Neural cell (in vitro differentiated cells): ENCODE measurements at regions not wholly inside any gene's neighbourhood (a gene's known extent, or its start where the extent isn't known, plus 50 kb on each side); places are given as distances from the start of the nearest gene placed in this dataset.

Experiments
- TF ChIP-seq, protein P1 (sequence below): IDR thresholded peaks from 2 replicates; pipeline ENCODE4 v1.6.1; 2012; ENCODE audit warnings: borderline replicate concordance
- TF ChIP-seq, protein P2 (sequence below): fragments of 450-650 bp; IDR thresholded peaks from 2 replicates; pipeline ENCODE4 v1.5.1; 2014; ENCODE audit warnings: antibody characterized with exemption, mild to moderate bottlenecking, moderate library complexity; ENCODE audit not compliant: poor library complexity, severe bottlenecking

DNA sequence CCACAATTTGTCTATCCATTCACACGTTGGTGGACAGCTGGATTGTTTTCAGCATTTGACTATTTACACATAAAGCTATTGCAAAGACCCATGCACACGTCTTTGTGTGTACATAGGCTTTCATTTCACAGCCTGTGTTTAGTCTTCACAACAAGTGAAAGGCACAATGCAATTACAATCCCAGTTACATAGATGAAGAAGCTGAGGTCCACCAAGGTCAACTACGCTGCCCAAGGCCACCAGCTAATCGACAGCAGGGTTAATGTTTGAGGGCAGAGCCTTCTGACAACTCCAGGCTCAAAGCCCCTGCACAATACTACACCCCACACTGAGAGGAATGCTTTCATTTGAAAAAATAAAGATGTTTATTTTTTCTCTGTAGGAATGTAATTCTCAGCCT, 93.6 kb upstream of the CDH13 start:
- TF ChIP-seq, protein P1, sequence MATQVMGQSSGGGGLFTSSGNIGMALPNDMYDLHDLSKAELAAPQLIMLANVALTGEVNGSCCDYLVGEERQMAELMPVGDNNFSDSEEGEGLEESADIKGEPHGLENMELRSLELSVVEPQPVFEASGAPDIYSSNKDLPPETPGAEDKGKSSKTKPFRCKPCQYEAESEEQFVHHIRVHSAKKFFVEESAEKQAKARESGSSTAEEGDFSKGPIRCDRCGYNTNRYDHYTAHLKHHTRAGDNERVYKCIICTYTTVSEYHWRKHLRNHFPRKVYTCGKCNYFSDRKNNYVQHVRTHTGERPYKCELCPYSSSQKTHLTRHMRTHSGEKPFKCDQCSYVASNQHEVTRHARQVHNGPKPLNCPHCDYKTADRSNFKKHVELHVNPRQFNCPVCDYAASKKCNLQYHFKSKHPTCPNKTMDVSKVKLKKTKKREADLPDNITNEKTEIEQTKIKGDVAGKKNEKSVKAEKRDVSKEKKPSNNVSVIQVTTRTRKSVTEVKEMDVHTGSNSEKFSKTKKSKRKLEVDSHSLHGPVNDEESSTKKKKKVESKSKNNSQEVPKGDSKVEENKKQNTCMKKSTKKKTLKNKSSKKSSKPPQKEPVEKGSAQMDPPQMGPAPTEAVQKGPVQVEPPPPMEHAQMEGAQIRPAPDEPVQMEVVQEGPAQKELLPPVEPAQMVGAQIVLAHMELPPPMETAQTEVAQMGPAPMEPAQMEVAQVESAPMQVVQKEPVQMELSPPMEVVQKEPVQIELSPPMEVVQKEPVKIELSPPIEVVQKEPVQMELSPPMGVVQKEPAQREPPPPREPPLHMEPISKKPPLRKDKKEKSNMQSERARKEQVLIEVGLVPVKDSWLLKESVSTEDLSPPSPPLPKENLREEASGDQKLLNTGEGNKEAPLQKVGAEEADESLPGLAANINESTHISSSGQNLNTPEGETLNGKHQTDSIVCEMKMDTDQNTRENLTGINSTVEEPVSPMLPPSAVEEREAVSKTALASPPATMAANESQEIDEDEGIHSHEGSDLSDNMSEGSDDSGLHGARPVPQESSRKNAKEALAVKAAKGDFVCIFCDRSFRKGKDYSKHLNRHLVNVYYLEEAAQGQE: no peak
- TF ChIP-seq, protein P2, sequence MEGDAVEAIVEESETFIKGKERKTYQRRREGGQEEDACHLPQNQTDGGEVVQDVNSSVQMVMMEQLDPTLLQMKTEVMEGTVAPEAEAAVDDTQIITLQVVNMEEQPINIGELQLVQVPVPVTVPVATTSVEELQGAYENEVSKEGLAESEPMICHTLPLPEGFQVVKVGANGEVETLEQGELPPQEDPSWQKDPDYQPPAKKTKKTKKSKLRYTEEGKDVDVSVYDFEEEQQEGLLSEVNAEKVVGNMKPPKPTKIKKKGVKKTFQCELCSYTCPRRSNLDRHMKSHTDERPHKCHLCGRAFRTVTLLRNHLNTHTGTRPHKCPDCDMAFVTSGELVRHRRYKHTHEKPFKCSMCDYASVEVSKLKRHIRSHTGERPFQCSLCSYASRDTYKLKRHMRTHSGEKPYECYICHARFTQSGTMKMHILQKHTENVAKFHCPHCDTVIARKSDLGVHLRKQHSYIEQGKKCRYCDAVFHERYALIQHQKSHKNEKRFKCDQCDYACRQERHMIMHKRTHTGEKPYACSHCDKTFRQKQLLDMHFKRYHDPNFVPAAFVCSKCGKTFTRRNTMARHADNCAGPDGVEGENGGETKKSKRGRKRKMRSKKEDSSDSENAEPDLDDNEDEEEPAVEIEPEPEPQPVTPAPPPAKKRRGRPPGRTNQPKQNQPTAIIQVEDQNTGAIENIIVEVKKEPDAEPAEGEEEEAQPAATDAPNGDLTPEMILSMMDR: no peak
